Activated CD4-positive, alpha-beta memory T cell treated with anti-CD3 and anti-CD28 coated beads for 36 hours (primary cell): ENCODE measurements at regions not wholly inside any gene's neighbourhood (a gene's known extent, or its start where the extent isn't known, plus 50 kb on each side); places are given as distances from the start of the nearest gene placed in this dataset.

Source experiments
- CTCF ChIA-PET: fragments of 350-600 bp; sonication (Branson Sonifier 250); formaldehyde crosslinking; loops from one replicate; lab custom pipeline; 2021; ENCODE audit warnings: antibody characterized with exemption, inconsistent platforms; lab: Charles Lee
- POLR2A ChIA-PET: fragments of 350-600 bp; sonication (Branson Sonifier 250); formaldehyde crosslinking; loops from one replicate; lab custom pipeline; 2021; ENCODE audit warnings: antibody characterized with exemption; lab: Charles Lee
- DNase-seq: peaks from one replicate; pipeline ENCODE4 v3.0.0-alpha.2; 2020
- H3K27ac Mint-ChIP-seq: one replicate; pipeline ENCODE4 v1.8.0; 2021; ENCODE audit warnings: mixed read lengths
- H3K27me3 Mint-ChIP-seq: one replicate; pipeline ENCODE4 v1.8.0; 2021; ENCODE audit warnings: mixed read lengths
- H3K36me3 Mint-ChIP-seq: one replicate; pipeline ENCODE4 v1.8.0; 2021; ENCODE audit warnings: mixed read lengths
- H3K4me1 Mint-ChIP-seq: one replicate; pipeline ENCODE4 v1.8.0; 2021; ENCODE audit warnings: low read depth, mixed read lengths
- H3K4me3 Mint-ChIP-seq: one replicate; pipeline ENCODE4 v1.8.0; 2021; ENCODE audit warnings: mild to moderate bottlenecking, mixed read lengths
- H3K9me3 Mint-ChIP-seq: one replicate; pipeline ENCODE4 v1.8.0; 2021; ENCODE audit warnings: mixed read lengths
- intact Hi-C: fragments of 100-400 bp; cut with micrococcal nuclease; formaldehyde crosslinking; loops from one replicate; pipeline ENCODE4 v1.15.1; 2023

DNA sequence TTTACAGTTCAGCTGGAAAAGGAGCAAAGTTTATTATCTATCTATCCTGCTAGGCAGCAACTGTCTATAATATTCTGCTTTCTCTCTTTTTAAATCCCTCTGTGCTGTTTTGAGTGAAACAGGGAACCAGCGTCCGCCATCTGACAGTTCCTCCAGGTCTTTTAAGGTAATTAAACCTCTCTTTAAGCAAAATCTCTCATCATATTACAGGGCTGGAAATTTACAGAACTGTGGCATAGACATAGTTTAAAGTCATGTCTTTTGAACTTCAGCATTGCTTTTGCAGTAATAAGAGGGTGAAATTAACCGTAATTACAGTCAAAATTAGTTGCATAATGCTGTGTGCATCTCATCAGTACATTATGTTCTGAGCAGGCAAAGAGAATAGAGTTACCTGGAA is 263.4 kb upstream of the KCNMB2 start:
- DNase-seq, result no peak
- Mint-ChIP-seq H3K4me1 (no peaks in the 10 kb centered on the region), H3K27ac (no peak overlapping the region), H3K27me3 (no peaks in the 10 kb centered on the region), H3K36me3 (no peaks in the 10 kb centered on the region), H3K4me3 (no peak overlapping the region), H3K9me3 (peaks cover 3% of the 10 kb centered on the region)
- ChIA-PET POLR2A (no interaction called here), CTCF (no interaction called here)
- intact Hi-C loops, result no loop called here

DNA sequence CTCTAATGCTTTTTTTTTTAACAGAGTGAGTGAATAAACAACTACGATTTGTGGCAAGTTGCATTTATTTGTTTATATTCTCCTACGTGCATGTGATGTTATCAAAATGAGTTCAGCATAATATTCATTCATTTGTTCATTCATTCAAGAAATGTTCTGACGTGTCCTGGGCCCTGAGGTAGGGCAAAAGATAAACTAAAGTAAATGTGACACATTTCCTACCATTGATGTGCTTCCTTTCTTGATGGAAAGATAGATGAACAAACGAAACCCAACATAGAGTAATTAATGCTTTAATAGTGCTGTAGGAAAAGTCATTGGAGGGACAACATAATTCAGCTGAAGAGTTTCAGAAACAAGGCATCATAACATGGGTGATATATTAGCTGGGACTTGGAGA is 261.5 kb upstream of the KCNMB2 start:
- DNase-seq, result no peak
- POLR2A ChIA-PET, result no interaction called here
- peaks cover 16% of the 10 kb centered on the region for H3K9me3 Mint-ChIP-seq

DNA sequence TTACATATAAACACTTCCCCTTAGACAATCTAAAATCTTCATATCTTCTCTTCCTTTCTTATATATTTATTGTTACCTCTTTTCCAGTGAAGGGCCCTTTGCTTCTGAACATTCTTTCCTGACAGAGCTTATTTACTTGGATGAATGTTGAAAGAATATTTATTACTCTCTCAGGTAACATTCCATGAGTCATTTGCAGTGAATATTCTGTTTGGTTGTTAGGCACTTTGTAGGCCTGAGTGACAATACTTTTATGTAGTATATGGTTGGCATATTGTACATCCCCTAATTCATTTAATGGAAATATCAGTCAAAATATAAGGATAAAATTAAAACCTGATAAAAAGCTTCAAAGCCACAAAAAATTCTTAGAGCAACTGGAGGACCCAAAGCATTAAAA is 260.9 kb upstream of the KCNMB2 start:
- CTCF ChIA-PET, result no interaction called here
- H3K27ac Mint-ChIP-seq, result no peak overlapping the region
- H3K9me3 Mint-ChIP-seq, result peaks cover 20% of the 10 kb centered on the region
- DNase-seq, result no peak
- no peaks in the 10 kb centered on the region for H3K4me1 Mint-ChIP-seq
- no peaks in the 10 kb centered on the region for H3K36me3 Mint-ChIP-seq
- POLR2A ChIA-PET, result no interaction called here
- intact Hi-C loops, result no loop called here
- H3K4me3 Mint-ChIP-seq, result no peak overlapping the region
- no peaks in the 10 kb centered on the region for H3K27me3 Mint-ChIP-seq

More for the DNA sequence above, 261.5 kb upstream of the KCNMB2 start:
- H3K4me1 Mint-ChIP-seq, result no peaks in the 10 kb centered on the region
- no peaks in the 10 kb centered on the region for H3K27me3 Mint-ChIP-seq
- intact Hi-C loops, result no loop called here
- no peaks in the 10 kb centered on the region for H3K36me3 Mint-ChIP-seq
- no peak overlapping the region for H3K27ac Mint-ChIP-seq
- CTCF ChIA-PET, result no interaction called here
- H3K4me3 Mint-ChIP-seq, result no peak overlapping the region

DNA sequence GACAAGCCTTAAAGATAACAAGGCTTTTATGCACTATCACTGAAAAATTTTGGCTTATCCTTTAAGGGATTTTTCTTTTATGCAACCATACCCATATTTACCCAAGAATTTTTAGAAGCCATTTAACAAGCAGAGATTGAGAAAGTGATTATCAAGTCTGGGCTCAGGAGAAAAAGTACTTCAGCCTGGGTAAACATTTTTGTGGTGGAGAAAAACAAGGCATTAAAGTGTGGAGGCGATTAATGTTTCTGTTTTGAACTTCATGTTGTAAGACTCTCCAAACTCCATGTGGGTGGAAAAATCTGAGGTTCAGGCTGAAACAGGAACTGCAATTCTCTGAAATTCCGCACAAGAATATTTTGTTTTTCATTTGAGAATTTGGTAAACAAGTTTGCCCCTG is 260.4 kb upstream of the KCNMB2 start:
- CTCF ChIA-PET, result no interaction called here
- peaks cover 23% of the 10 kb centered on the region for H3K9me3 Mint-ChIP-seq
- no peak for DNase-seq
- POLR2A ChIA-PET, result no interaction called here
- intact Hi-C loops, result no loop called here
- no peaks in the 10 kb centered on the region for H3K4me1 Mint-ChIP-seq
- H3K27ac Mint-ChIP-seq, result no peak overlapping the region
- no peaks in the 10 kb centered on the region for H3K27me3 Mint-ChIP-seq
- no peak overlapping the region for H3K4me3 Mint-ChIP-seq
- no peaks in the 10 kb centered on the region for H3K36me3 Mint-ChIP-seq

DNA sequence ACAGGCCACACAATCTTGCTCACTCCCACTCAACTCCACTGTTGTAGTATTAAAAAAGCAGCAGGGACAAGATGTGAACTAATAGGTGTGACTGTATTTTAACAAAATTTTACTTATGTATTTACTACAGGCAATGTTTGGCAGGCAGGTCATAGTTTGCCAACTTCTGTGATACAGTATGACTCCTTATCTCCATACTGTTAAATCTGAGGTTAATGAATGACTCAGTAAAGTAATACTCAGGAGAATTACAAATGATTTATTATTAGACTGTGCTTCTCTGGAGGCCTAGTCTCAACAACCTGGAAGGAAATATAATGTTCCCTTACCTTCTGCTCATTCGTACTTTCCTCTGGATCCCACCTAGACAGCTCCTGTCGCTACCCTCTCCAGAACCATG is 258.6 kb upstream of the KCNMB2 start:
- no peak for DNase-seq
- POLR2A ChIA-PET, result no interaction called here
- peaks cover 23% of the 10 kb centered on the region for H3K9me3 Mint-ChIP-seq
- H3K4me3 Mint-ChIP-seq, result no peak overlapping the region
- CTCF ChIA-PET, result no interaction called here
- H3K27me3 Mint-ChIP-seq, result no peaks in the 10 kb centered on the region
- H3K36me3 Mint-ChIP-seq, result no peaks in the 10 kb centered on the region
- no peak overlapping the region for H3K27ac Mint-ChIP-seq
- intact Hi-C loops, result no loop called here
- H3K4me1 Mint-ChIP-seq, result no peaks in the 10 kb centered on the region

DNA sequence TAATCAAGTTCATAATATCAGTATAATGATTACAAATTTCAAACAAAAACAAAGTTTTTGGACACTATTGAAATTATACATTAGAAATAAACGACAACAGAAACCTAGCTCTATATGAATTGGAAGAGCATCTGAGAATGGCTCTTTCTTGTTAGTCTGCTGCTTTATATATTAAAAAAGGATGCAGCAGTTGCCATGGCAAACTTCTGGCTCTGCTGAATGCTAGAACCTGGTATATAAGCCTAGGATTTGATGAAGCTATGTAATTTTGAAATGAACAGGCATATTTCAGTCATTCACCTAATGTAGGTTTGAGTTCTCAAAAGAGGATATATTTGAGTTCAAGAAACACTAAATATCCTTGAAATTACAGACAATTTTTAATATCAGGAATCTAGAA is 252.7 kb upstream of the KCNMB2 start:
- Mint-ChIP-seq H3K4me1 (no peaks in the 10 kb centered on the region), H3K4me3 (no peak overlapping the region), H3K9me3 (peaks cover 36% of the 10 kb centered on the region), H3K27me3 (peaks cover 6% of the 10 kb centered on the region), H3K36me3 (peaks cover 2% of the 10 kb centered on the region), H3K27ac (no peak overlapping the region)
- intact Hi-C loops, result no loop called here
- POLR2A ChIA-PET, result no interaction called here
- no peak for DNase-seq
- CTCF ChIA-PET, result no interaction called here

DNA sequence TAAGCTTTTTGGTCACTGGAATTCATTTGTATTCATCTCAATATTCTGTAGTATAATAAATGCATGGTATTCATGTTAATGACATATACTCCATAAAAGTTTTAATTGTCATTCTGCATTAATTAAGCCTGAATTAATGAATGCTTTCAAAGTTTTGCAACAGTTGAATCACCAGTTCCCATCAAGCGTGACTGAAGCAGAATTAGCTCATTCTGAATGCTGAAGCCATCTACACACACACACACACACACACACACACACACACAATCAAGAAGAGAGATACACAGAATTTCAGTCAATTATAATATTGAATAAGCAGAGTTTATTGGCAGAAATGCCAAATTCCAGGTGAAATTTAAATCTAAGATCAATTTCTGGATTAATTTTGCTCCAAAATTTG is 252.1 kb upstream of the KCNMB2 start:
- ChIA-PET CTCF (no interaction called here), POLR2A (no interaction called here)
- no peak overlapping the region for H3K4me3 Mint-ChIP-seq
- H3K4me1 Mint-ChIP-seq, result no peaks in the 10 kb centered on the region
- peaks cover 2% of the 10 kb centered on the region for H3K36me3 Mint-ChIP-seq
- intact Hi-C loops, result no loop called here
- no peak for DNase-seq
- H3K27me3 Mint-ChIP-seq, result peaks cover 6% of the 10 kb centered on the region
- H3K9me3 Mint-ChIP-seq, result peaks cover 30% of the 10 kb centered on the region
- no peak overlapping the region for H3K27ac Mint-ChIP-seq

DNA sequence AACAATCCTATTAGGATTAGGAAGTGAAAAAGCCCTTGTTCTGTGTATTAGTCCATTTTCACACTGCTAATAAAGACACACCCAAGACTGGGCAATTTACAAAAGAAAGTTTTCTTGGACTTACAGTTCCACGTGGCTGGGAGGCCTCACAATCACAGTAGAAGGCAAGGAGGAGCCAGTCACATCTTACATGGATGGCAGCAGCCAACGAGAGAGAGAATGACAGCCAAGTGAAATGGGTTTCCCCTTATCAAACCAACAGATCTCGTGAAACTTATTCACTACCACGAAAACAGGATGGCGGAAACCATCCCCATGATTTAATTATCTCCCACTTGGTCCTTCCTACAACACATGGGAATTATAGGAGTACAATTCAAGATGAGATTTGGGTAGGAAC is 248.2 kb upstream of the KCNMB2 start:
- CTCF ChIA-PET, result no interaction called here

DNA sequence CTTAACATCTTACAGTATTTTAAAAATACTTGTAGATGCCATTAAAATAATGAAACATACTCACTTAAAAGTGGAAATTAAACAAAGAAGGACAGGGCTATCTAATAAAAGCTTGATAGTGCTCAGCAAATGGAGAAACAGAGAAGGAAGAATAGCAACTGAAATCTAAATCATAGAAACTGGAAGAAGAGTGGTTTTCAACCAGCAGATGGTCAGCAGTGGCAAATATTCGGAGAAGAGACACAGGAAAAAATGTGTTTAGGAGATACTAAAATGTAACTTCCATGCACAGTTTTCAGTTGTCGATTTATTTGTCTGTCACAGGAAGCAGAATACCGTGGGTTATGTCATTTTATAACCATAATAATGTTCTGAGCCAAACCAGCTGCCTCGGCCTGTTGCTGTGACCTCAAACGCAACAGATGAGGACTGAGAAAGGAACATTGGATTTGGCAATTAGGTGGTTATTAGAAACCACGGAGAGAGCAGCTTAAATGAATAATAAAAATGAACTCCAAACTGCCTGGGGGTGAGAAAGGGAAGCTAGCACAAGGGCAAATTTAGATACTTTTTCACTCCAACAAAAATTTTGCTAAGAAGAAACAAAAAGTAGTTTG is 246.6 kb upstream of the KCNMB2 start:
- intact Hi-C loops, result no loop called here
- ChIA-PET POLR2A (no interaction called here), CTCF (no interaction called here)
- no peaks in the 10 kb centered on the region for H3K4me1 Mint-ChIP-seq
- no peak overlapping the region for H3K4me3 Mint-ChIP-seq
- DNase-seq, result no peak
- no peak overlapping the region for H3K27ac Mint-ChIP-seq
- peaks cover 6% of the 10 kb centered on the region for H3K27me3 Mint-ChIP-seq
- H3K36me3 Mint-ChIP-seq, result peaks cover 2% of the 10 kb centered on the region
- H3K9me3 Mint-ChIP-seq, result peaks cover 17% of the 10 kb centered on the region

More for the DNA sequence above, 248.2 kb upstream of the KCNMB2 start:
- peaks cover 6% of the 10 kb centered on the region for H3K27me3 Mint-ChIP-seq
- intact Hi-C loops, result no loop called here
- H3K4me1 Mint-ChIP-seq, result no peaks in the 10 kb centered on the region
- POLR2A ChIA-PET, result no interaction called here
- H3K27ac Mint-ChIP-seq, result no peak overlapping the region
- peaks cover 2% of the 10 kb centered on the region for H3K36me3 Mint-ChIP-seq
- peaks cover 17% of the 10 kb centered on the region for H3K9me3 Mint-ChIP-seq
- H3K4me3 Mint-ChIP-seq, result no peak overlapping the region
- DNase-seq, result no peak

DNA sequence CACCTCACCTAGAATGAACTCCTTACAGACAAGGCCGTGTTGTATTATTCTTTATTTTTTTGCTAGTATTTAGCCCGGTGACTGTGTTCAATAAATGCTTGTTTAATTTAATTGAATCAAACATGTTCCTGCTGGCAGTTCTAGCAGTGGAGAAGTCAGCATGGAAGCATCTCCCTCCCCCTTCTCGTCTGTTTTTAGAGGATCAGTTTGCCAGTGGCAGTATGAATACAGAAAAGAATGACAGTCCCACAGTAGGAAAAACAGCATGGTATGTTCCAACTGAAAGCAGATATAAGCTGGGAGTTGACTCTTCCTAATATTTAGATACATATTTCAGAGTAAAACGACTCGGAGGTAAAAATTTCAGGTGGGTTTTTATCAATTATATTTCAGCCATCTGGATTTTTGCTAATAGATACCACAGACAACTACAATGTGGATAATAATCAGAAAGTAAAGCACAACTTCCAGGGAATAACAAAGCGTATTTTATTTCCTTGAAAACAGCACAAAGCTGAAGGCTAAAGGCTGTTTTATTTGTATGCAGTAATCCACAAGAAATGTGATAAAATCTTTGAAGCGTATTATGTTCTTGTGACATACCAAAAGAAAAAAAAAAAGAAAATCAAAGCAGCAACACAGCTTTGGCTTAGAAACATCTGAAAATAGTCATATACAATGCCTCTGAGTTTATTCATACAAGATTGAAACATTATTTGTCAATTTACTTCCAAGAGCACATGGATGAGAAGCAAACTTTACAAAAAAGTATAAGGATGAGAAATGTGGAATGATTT is 244.5 kb upstream of the KCNMB2 start:
- CTCF ChIA-PET, result no interaction called here
- Mint-ChIP-seq H3K27ac (no peak overlapping the region), H3K36me3 (peaks cover 2% of the 10 kb centered on the region), H3K4me3 (no peak overlapping the region), H3K9me3 (peaks cover 16% of the 10 kb centered on the region), H3K4me1 (no peaks in the 10 kb centered on the region), H3K27me3 (no peaks in the 10 kb centered on the region)
- DNase-seq, result no peak
- intact Hi-C loops, result no loop called here
- POLR2A ChIA-PET, result no interaction called here

DNA sequence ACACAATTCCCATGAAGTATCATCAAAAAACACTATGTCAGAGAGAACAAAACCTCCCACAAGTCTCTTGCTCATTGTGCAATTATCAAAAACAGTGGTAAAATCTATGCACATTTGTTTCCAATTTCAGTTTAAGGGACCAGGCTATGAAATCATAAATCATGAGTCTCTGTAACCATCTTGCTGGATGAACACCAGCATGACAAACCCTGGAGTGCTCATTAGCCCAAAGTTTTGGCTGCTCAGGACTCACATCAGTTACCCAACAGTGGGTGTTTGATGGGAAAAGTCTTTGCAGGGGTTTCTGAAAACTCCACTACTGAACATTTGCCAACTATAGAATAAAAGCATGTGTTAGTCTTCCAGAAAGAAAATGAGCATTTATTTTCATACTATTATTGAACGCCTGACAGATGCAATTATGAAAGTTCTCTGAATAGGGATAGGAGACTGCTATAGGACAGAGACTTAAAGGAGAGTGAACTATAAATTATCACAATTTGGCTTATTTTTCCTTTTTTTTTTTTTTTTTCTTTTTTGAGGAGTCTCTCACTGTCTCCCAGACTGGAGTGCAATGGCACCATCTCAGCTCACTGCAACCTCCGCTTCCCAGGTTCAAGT is 240.8 kb upstream of the KCNMB2 start:
- CTCF ChIA-PET, result no interaction called here
- intact Hi-C loops, result no loop called here
- no peaks in the 10 kb centered on the region for H3K36me3 Mint-ChIP-seq
- H3K27me3 Mint-ChIP-seq, result no peaks in the 10 kb centered on the region
- no peak for DNase-seq
- H3K27ac Mint-ChIP-seq, result no peak overlapping the region
- POLR2A ChIA-PET, result no interaction called here
- H3K4me3 Mint-ChIP-seq, result no peak overlapping the region
- H3K4me1 Mint-ChIP-seq, result peaks cover 1% of the 10 kb centered on the region
- H3K9me3 Mint-ChIP-seq, result no peaks in the 10 kb centered on the region

DNA sequence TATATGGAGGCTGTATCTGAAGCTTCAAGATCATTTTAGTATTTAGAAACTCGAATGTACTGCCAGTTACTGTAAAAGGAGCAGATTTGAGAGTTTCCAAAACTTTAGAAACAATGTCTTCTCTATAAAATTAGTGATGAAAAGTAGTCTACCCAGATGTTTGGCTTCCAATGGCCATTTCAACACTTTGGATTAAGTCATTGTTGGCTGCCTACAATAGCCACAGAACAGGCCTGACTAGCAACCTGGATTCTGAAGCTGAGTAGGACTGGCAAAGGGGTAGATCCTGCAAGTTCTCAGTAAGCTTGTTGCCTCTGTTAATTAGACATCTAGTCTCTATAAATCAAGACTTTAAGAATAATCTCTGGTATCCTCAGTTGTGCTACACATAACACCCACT is 239.0 kb upstream of the KCNMB2 start:
- POLR2A ChIA-PET, result no interaction called here
- Mint-ChIP-seq H3K36me3 (no peaks in the 10 kb centered on the region), H3K4me1 (peaks cover 1% of the 10 kb centered on the region), H3K27ac (no peak overlapping the region), H3K9me3 (no peaks in the 10 kb centered on the region), H3K27me3 (no peaks in the 10 kb centered on the region), H3K4me3 (no peak overlapping the region)
- intact Hi-C loops, result no loop called here
- DNase-seq, result no peak
- CTCF ChIA-PET, result no interaction called here

DNA sequence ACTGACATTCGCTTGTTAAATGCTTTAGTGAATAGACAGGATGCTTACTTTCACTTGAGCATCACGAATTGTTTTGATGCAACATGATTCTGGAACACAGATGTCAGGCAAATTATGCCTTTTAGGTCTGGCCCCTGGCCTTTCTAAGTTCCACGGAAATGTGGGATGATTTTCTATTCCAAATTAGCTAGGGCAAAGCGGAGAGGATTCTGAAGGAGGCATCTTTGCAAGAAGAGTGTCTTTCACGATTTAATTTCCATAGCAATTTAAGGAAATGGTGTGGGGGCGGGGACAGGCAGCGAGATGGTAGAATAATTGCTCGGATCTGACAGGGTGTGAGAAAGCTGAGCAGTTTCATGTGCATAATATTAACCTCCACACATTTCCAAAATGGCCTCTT is 238.5 kb upstream of the KCNMB2 start:
- intact Hi-C loops, result no loop called here
- H3K9me3 Mint-ChIP-seq, result no peaks in the 10 kb centered on the region
- no peak overlapping the region for H3K27ac Mint-ChIP-seq
- no peak for DNase-seq
- H3K36me3 Mint-ChIP-seq, result no peaks in the 10 kb centered on the region
- no peak overlapping the region for H3K4me3 Mint-ChIP-seq
- peaks cover 1% of the 10 kb centered on the region for H3K4me1 Mint-ChIP-seq
- no peaks in the 10 kb centered on the region for H3K27me3 Mint-ChIP-seq
- ChIA-PET POLR2A (no interaction called here), CTCF (no interaction called here)
